Neural progenitor cell (in vitro differentiated cells): ENCODE measurements at regions not wholly inside any gene's neighbourhood (a gene's known extent, or its start where the extent isn't known, plus 50 kb on each side); places are given as distances from the start of the nearest gene placed in this dataset.

Source experiments
- DNase-seq: peaks from one replicate; pipeline ENCODE4 v3.0.0-alpha.2; 2016; ENCODE audit warnings: low spot score
- H2AFZ ChIP-seq: fragments of 200-600 bp; sonication (generic); replicated peaks from 2 replicates; pipeline ENCODE4 v1.6.1; 2016; ENCODE audit warnings: antibody characterized with exemption
- H3F3A ChIP-seq: fragments of 200-600 bp; sonication (generic); 2 replicates; pipeline ENCODE4 v1.6.1; 2016; ENCODE audit warnings: antibody characterized with exemption, low read depth
- H3K27ac ChIP-seq: fragments of 200-600 bp; sonication (generic); 2 replicates; pipeline ENCODE4 v1.5.1; 2016; ENCODE audit warnings: mild to moderate bottlenecking
- H3K27me3 ChIP-seq: fragments of 200-600 bp; sonication (generic); 2 replicates; pipeline ENCODE4 v1.6.1; 2016; ENCODE audit warnings: mild to moderate bottlenecking, moderate library complexity
- H3K36me3 ChIP-seq: fragments of 200-600 bp; sonication (generic); 2 replicates; pipeline ENCODE4 v1.5.1; 2016
- H3K4me1 ChIP-seq: fragments of 200-600 bp; sonication (generic); 2 replicates; pipeline ENCODE4 v1.6.1; 2016; ENCODE audit warnings: mixed run types
- H3K4me2 ChIP-seq: fragments of 200-600 bp; sonication (generic); 2 replicates; pipeline ENCODE4 v1.6.1; 2016
- H3K4me3 ChIP-seq: fragments of 200-600 bp; sonication (generic); 2 replicates; pipeline ENCODE4 v1.5.1; 2016
- H3K79me2 ChIP-seq: fragments of 200-600 bp; sonication (generic); 2 replicates; pipeline ENCODE4 v1.6.1; 2016; ENCODE audit warnings: low read depth
- H3K9ac ChIP-seq: fragments of 200-600 bp; sonication (generic); 2 replicates; pipeline ENCODE4 v1.6.1; 2016
- H3K9me3 ChIP-seq: fragments of 200-600 bp; sonication (generic); 2 replicates; pipeline ENCODE4 v1.5.1; 2016; ENCODE audit warnings: low read depth
- H4K20me1 ChIP-seq: fragments of 200-600 bp; sonication (generic); 2 replicates; pipeline ENCODE4 v1.6.1; 2016; ENCODE audit warnings: low read depth
- H3K27ac Mint-ChIP-seq: 3 replicates; pipeline ENCODE4 v1.8.0; 2021; ENCODE audit warnings: mixed read lengths
- H3K27me3 Mint-ChIP-seq: 2 replicates; pipeline ENCODE4 v1.8.0; 2022; ENCODE audit warnings: low read depth, mild to moderate bottlenecking, inconsistent platforms, moderate library complexity, mixed read lengths; ENCODE audit not compliant: insufficient read depth
- H3K36me3 Mint-ChIP-seq: 3 replicates; pipeline ENCODE4 v1.8.0; 2021; ENCODE audit warnings: mixed read lengths
- H3K4me1 Mint-ChIP-seq: 3 replicates; pipeline ENCODE4 v1.8.0; 2021; ENCODE audit warnings: mixed read lengths
- H3K4me3 Mint-ChIP-seq: 3 replicates; pipeline ENCODE4 v1.8.0; 2021; ENCODE audit warnings: mild to moderate bottlenecking, moderate library complexity, mixed read lengths
- H3K9me3 Mint-ChIP-seq: 3 replicates; pipeline ENCODE4 v1.8.0; 2020; ENCODE audit warnings: mixed read lengths
- EZH2 ChIP-seq: fragments of 200-600 bp; sonication (generic); IDR thresholded peaks from 2 replicates; pipeline ENCODE4 v1.6.1; 2017; ENCODE audit warnings: antibody characterized with exemption, mild to moderate bottlenecking, moderate library complexity
- EZH2phosphoT487 ChIP-seq: fragments of 200-600 bp; sonication (generic); IDR thresholded peaks from 2 replicates; pipeline ENCODE4 v1.6.1; 2017; ENCODE audit warnings: antibody characterized with exemption
- TF ChIP-seq, protein P1 (sequence below): fragments of 200-600 bp; sonication (generic); IDR thresholded peaks from 2 replicates; pipeline ENCODE4 v1.5.1; 2017; ENCODE audit warnings: antibody characterized with exemption, mild to moderate bottlenecking

DNA sequence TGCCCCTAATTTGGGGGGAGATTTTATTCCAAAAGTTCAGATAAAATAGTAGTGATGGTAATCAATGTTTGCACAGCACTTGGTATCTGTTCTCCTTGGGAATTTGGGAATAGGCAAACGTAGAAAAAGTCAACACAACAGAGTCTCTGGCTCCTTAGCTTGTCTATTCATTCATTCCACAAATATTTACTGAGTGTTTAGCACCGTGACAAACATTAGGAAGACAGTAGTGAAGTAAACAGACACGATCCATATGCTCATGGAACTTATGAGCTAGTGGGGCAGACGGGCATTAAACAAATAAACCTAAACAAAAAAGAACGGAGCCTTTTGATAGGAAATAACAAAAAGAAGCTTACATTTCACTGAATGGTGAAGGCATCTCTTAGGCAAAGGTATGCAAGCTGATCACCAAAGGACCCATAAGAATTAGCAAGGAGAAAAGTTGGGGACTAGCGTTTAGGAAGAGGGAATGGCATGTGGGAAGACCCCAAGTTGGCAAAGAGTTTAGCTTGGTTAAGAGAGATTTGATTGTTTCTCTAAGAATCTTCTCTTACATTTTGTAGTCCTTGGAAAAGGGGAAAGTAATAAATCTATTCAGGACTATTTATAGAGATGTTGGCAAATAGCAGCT is 243.9 kb upstream of the NPY start:
- no peaks in the 10 kb centered on the region for H3K36me3 ChIP-seq
- Mint-ChIP-seq H3K36me3 (no peaks in the 10 kb centered on the region), H3K27ac (no peak overlapping the region), H3K9me3 (no peaks in the 10 kb centered on the region), H3K27me3 (no peaks in the 10 kb centered on the region), H3K4me1 (no peaks in the 10 kb centered on the region), H3K4me3 (no peak overlapping the region)
- H3K9ac ChIP-seq, result no peak overlapping the region
- no peaks in the 10 kb centered on the region for H3F3A ChIP-seq
- H4K20me1 ChIP-seq, result no peaks in the 10 kb centered on the region
- TF ChIP-seq EZH2phosphoT487 (no peak), EZH2 (no peak)
- TF ChIP-seq, protein P1, sequence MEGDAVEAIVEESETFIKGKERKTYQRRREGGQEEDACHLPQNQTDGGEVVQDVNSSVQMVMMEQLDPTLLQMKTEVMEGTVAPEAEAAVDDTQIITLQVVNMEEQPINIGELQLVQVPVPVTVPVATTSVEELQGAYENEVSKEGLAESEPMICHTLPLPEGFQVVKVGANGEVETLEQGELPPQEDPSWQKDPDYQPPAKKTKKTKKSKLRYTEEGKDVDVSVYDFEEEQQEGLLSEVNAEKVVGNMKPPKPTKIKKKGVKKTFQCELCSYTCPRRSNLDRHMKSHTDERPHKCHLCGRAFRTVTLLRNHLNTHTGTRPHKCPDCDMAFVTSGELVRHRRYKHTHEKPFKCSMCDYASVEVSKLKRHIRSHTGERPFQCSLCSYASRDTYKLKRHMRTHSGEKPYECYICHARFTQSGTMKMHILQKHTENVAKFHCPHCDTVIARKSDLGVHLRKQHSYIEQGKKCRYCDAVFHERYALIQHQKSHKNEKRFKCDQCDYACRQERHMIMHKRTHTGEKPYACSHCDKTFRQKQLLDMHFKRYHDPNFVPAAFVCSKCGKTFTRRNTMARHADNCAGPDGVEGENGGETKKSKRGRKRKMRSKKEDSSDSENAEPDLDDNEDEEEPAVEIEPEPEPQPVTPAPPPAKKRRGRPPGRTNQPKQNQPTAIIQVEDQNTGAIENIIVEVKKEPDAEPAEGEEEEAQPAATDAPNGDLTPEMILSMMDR, result no peak
- no peaks in the 10 kb centered on the region for H3K79me2 ChIP-seq
- H2AFZ ChIP-seq, result no peak overlapping the region
- no peak overlapping the region for H3K4me3 ChIP-seq
- no peak overlapping the region for H3K4me2 ChIP-seq
- peaks cover 5% of the 10 kb centered on the region for H3K9me3 ChIP-seq
- DNase-seq, result no peak
- no peaks in the 10 kb centered on the region for H3K4me1 ChIP-seq
- no peaks in the 10 kb centered on the region for H3K27me3 ChIP-seq
- no peak overlapping the region for H3K27ac ChIP-seq

DNA sequence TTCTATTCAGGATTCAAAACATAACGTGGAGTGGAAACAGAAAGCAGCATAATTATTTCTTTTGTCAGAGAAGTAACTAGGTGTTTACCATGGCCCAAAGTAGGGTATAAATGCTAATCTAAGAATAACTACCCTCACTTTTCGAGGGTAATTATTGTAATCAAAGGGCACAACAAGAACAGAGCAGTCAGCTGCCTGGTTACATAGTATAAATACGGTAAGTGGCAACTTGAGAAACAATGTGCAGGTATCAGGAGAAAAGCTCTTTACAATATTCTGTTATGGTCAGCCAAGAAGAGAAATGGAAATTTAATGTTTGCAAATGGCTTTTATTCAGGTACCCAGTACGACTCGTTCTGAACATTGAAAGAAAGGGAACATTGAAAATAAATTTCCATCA is 242.0 kb upstream of the NPY start:
- H3K27ac Mint-ChIP-seq, result no peak overlapping the region
- Histone ChIP-seq H3K9me3 (peaks cover 5% of the 10 kb centered on the region), H3K4me2 (no peak overlapping the region), H3K36me3 (no peaks in the 10 kb centered on the region), H3K9ac (no peak overlapping the region), H3K4me1 (no peaks in the 10 kb centered on the region), H2AFZ (no peak overlapping the region), H4K20me1 (no peaks in the 10 kb centered on the region), H3F3A (no peaks in the 10 kb centered on the region), H3K27ac (no peak overlapping the region), H3K79me2 (no peaks in the 10 kb centered on the region), H3K27me3 (no peaks in the 10 kb centered on the region), H3K4me3 (no peak overlapping the region)
- no peak overlapping the region for H3K4me3 Mint-ChIP-seq
- no peaks in the 10 kb centered on the region for H3K4me1 Mint-ChIP-seq
- TF ChIP-seq, protein P1, result no peak
- TF ChIP-seq EZH2, result no peak
- no peaks in the 10 kb centered on the region for H3K27me3 Mint-ChIP-seq
- no peaks in the 10 kb centered on the region for H3K36me3 Mint-ChIP-seq
- DNase-seq, result no peak
- H3K9me3 Mint-ChIP-seq, result no peaks in the 10 kb centered on the region

DNA sequence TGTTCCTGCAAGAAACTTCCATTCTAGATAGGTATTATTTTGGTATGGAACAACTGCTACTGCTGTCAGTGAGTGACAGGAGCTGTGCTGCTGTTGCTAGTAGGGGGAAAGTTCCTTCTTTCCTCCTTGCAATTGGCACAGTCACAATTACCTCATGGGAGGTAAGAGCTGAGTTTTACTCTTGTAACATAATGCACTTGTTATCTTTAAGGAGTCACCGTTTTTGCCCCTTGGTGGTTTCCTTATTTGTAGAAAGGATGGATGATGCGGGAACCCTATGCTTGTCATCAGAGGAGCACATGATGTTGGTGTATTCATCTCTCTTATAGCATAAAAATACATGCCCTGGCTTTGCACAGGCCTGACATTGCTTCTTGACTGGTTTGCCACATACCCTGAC is 234.7 kb upstream of the NPY start:
- peaks cover 3% of the 10 kb centered on the region for H3K4me1 Mint-ChIP-seq
- Histone ChIP-seq H4K20me1 (no peaks in the 10 kb centered on the region), H3K9ac (no peak overlapping the region), H3K36me3 (no peaks in the 10 kb centered on the region), H3K27ac (no peak overlapping the region), H2AFZ (no peak overlapping the region), H3K4me1 (peaks cover 4% of the 10 kb centered on the region), H3K27me3 (no peaks in the 10 kb centered on the region), H3K4me3 (no peak overlapping the region), H3K9me3 (peaks cover 5% of the 10 kb centered on the region), H3K79me2 (no peaks in the 10 kb centered on the region), H3K4me2 (no peak overlapping the region), H3F3A (no peaks in the 10 kb centered on the region)
- no peaks in the 10 kb centered on the region for H3K27me3 Mint-ChIP-seq
- no peaks in the 10 kb centered on the region for H3K36me3 Mint-ChIP-seq
- H3K9me3 Mint-ChIP-seq, result no peaks in the 10 kb centered on the region
- no peak for DNase-seq
- H3K4me3 Mint-ChIP-seq, result no peak overlapping the region
- no peak overlapping the region for H3K27ac Mint-ChIP-seq
- no peak for TF ChIP-seq EZH2phosphoT487
- TF ChIP-seq, protein P1, result no peak
- TF ChIP-seq EZH2, result no peak
